GM12891 (cell line): ENCODE measurements at regions not wholly inside any gene's neighbourhood (a gene's known extent, or its start where the extent isn't known, plus 50 kb on each side); places are given as distances from the start of the nearest gene placed in this dataset.

Experiments used
- POLR2A ChIP-seq: IDR thresholded peaks from 2 replicates; pipeline ENCODE4 v1.6.1; 2011; ENCODE audit warnings: low read depth, low read length, control low read depth
- POLR2AphosphoS5 ChIP-seq: IDR thresholded peaks from 2 replicates; pipeline ENCODE4 v1.6.1; 2011; ENCODE audit warnings: low read depth, low read length, control low read depth
- TAF1 ChIP-seq: IDR thresholded peaks from 2 replicates; pipeline ENCODE4 v1.6.1; 2011; ENCODE audit warnings: low read depth, low read length, control low read depth

DNA sequence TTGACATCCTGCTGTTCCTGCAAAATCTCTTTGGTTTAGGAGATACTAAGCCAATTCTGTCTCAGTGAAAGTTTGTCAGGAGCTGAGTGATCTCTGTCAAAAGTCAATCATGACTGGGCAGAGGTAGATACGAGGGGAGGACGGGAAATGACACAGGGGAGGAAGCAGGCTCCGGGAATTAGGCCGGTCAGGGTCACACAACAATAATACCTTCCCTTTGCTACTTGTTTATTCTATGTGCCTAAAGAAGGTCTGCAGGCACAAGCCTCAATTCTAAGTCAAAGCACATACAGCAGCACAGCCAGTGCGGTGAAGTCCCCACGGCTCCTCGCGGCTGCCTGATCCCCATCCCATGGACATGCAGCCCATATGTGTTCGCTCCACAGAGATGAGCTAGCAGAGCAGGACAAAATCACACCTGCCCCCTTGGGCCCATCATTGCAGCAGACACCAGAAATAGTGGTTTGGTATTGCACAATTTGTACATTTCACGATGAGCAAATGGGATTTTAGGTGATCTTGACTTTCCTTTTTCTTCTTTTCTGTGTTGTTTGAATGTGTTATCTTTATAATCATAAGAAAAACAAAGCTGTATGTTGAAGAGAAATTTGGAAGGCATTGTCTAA, 141.4 kb downstream of the VAPA start:
- TF ChIP-seq TAF1 (no peak), POLR2A (no peak), POLR2AphosphoS5 (no peak)
